ENCODE measurements at regions not wholly inside any gene's neighbourhood (a gene's known extent, or its start where the extent isn't known, plus 50 kb on each side); places are given as distances from the start of the nearest gene placed in this dataset.

GRCh38 chr2:204133476-204133875 is 196.9 kb downstream of the ICOS start:
- TF ChIP-seq POLR2AphosphoS2 (conservative IDR thresholded peaks at IDR 0.05; ENCODE audit: low read length) = no peak
- TF ChIP-seq HEYL (CRISPR knock-in tag; IDR thresholded peaks at IDR 0.05) = no peak
- TF ChIP-seq POLR2A (IDR thresholded peaks at IDR 0.05; ENCODE audit: low read length) = no peak
- no peak for TF ChIP-seq EHF (CRISPR knock-in tag; IDR thresholded peaks at IDR 0.05)
- TF ChIP-seq REST (IDR thresholded peaks at IDR 0.05) = no peak
- no peak for TF ChIP-seq ZFP36 (IDR thresholded peaks at IDR 0.05; ENCODE audit: borderline replicate concordance, partially characterized antibody)
- no peak for TF ChIP-seq ATOH8 (CRISPR knock-in tag; IDR thresholded peaks at IDR 0.05; ENCODE audit: low read depth)
- no peak for TF ChIP-seq FOSB (CRISPR knock-in tag; IDR thresholded peaks at IDR 0.05)
- TF ChIP-seq JUNB (IDR thresholded peaks at IDR 0.05) = no peak
- TF ChIP-seq CBX8 (IDR thresholded peaks at IDR 0.05) = no peak
- TF ChIP-seq PBX3 (IDR thresholded peaks at IDR 0.05) = no peak
- TF ChIP-seq KDM5A (IDR thresholded peaks at IDR 0.05) = no peak
- no peak for TF ChIP-seq EP300 (IDR thresholded peaks at IDR 0.05)
- no peak for TF ChIP-seq BCL3 (IDR thresholded peaks at IDR 0.05)
- no peak for TF ChIP-seq HMGXB4 (CRISPR knock-in tag; IDR thresholded peaks at IDR 0.05; ENCODE audit: borderline replicate concordance)
- TF ChIP-seq GATA3 (IDR thresholded peaks at IDR 0.05; ENCODE audit: borderline replicate concordance) = no peak
- TF ChIP-seq BHLHE40 (IDR thresholded peaks at IDR 0.05; ENCODE audit: low read depth, low read length) = no peak
- DNase-seq (ENCODE audit: low read depth in 1 of 2, low spot score in 1 of 2) = no peak
- Histone ChIP-seq H3K4me3 (no peak overlapping the region), H3K4me2 (no peak overlapping the region), H3K27ac (no peak overlapping the region), H3K9me3 (no peaks in the 10 kb centered on the region), H3K4me1 (no peaks in the 10 kb centered on the region)
- FAIRE-seq = no peak
- ChIA-PET POLR2A (no interaction called here), CTCF (interaction anchor here (2.3 kb wide), 1 partner anchor 11 kb away, joined by 13 read pairs; no protein-coding TSS in a partner anchor)
- ATAC-seq = no peak
- WGBS (ENCODE audit: missing lambda C conversion rate) = 82% methylated on average over 2 of the region's 2 CpGs

- CTCF ChIA-PET = interaction anchor here (1.0 to 2.3 kb wide), 2 partner anchors 10 to 127 kb away, joined by 3 to 13 read pairs; no protein-coding TSS in a partner anchor
- H3K4me2 ChIP-seq = no peak overlapping the region
- WGBS (ENCODE audit: missing lambda C conversion rate) = 17% methylated on average over 3 of the region's 3 CpGs
- ATAC-seq = no peak
- H3K9me3 ChIP-seq = no peaks in the 10 kb centered on the region
- H3K4me1 ChIP-seq = no peaks in the 10 kb centered on the region
- FAIRE-seq = no peak
- POLR2A ChIA-PET = no interaction called here
- no peak for TF ChIP-seq NR3C1 (IDR thresholded peaks at IDR 0.05)
- no peak for TF ChIP-seq FOSL2 (IDR thresholded peaks at IDR 0.05)
- TF ChIP-seq FOSL2 (CRISPR knock-in tag; IDR thresholded peaks at IDR 0.05) = no peak
- TF ChIP-seq FOSB (CRISPR knock-in tag; IDR thresholded peaks at IDR 0.05) = no peak
- TF ChIP-seq HDAC2 (IDR thresholded peaks at IDR 0.05) = no peak
- no peak for TF ChIP-seq CBX2 (IDR thresholded peaks at IDR 0.05; ENCODE audit: borderline replicate concordance, low read depth)
- no peak for TF ChIP-seq RCOR1 (IDR thresholded peaks at IDR 0.05; ENCODE audit: low read depth, low read length)
- TF ChIP-seq EHF (CRISPR knock-in tag; IDR thresholded peaks at IDR 0.05) = no peak
- TF ChIP-seq CBX8 (IDR thresholded peaks at IDR 0.05) = no peak
- no peak for TF ChIP-seq ESRRA (IDR thresholded peaks at IDR 0.05; ENCODE audit: borderline replicate concordance, low read length)
- no peak overlapping the region for H3K27ac ChIP-seq
- no peak overlapping the region for H3K4me3 ChIP-seq
- no peak for DNase-seq (ENCODE audit: low read depth in 1 of 2, low spot score in 1 of 2)
These were observed 197.9 kb downstream of the ICOS start for GRCh38 chr2:204134421-204134820.
